Fibroblast of the conjunctiva (primary cell): ENCODE measurements at regions not wholly inside any gene's neighbourhood (a gene's known extent, or its start where the extent isn't known, plus 50 kb on each side); places are given as distances from the start of the nearest gene placed in this dataset.
"Not testable (repeated sequence)": the region's sequence is repeated elsewhere in the genome, so short reads cannot be mapped to it uniquely, and the experiment has no call there.

Experiments used
- DNase-seq: peaks from one replicate; pipeline ENCODE4 v3.0.0-alpha.2; 2010; ENCODE audit warnings: low read depth

DNA sequence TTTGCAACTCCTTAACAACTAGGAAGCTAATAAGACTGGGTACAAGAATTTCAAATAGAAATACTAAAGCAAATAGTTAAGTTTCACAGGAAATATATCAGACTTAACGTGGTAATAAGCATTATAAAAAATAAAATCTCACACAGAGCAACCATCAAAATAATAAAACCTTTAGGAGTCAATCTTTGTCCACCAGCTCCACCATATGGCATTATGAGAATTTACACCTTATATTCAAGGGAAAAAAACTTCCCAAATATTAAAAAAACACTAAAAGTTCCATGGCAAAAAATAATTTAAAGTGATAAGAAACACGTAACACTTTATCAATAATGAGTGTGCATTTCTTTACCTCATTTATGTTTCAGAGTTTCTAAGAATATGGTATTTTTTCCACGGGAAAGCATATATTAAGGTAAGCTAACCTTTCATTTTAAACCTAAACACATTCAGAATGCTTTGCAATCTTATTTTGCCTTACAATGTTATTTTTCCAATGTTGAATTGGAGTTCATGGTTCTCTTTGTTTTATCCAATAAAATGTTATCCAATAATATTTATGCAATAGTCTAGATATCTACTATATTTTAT lies 423.2 kb upstream of the SGCG start:
- peak; percentile 0 for DNase-seq

DNA sequence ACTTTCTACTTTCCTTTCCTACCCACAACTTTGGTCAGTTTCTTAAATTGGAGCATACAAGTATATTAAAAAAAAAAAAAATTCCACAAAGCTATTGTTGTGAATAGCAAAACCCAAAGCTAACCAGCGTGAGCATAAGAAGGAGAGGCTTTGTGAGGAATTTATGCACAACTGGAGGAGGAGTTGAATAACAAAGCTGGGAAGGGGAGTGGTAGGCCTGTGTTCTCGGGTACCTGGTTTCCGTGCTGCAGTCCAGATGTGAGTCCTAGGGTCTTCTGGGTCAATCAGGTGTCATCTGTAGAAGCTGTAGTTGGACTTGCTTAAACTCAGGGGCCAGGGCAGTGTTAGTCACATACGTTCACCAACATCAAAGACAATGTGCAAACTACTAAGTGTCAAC lies 422.5 kb upstream of the SGCG start:
- no peak for DNase-seq

DNA sequence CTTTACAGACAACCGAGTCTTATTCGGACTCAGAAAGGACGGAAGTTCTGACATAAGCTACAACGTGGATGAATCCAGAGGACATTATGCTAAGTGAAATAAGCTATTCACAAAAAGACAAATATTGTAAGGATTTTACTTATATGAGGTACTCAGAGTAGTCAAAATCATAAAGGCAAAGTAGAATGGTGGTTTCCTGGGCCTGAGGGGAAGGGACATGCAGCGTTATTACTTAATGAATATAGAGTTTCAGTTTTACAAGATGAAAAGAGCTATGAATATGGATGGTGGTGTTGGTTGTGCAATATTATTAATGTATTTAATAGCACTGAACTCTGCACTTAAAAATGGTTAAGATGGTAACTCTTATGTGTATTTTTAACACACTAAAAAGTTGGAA lies 419.1 kb upstream of the SGCG start:
- no peak for DNase-seq

DNA sequence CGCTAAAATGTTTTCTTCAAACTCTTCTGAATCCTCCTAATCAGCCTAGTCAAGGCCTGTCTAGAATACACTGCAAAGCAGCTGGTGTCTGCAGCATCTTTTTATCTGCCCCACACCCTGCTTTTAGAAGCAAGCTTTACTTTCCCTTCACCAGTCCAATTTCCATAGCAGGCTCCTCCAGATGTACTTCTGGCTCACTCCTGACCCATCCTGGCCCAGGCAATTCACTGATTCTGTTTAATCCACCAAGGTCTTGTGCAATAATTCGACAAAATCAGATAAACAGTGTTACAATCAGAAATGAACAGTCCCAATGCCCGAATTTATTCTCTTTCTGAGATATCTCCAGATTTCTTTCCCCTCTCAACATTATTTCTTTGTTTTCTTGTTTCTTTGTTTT lies 415.2 kb upstream of the SGCG start:
- no peak for DNase-seq

DNA sequence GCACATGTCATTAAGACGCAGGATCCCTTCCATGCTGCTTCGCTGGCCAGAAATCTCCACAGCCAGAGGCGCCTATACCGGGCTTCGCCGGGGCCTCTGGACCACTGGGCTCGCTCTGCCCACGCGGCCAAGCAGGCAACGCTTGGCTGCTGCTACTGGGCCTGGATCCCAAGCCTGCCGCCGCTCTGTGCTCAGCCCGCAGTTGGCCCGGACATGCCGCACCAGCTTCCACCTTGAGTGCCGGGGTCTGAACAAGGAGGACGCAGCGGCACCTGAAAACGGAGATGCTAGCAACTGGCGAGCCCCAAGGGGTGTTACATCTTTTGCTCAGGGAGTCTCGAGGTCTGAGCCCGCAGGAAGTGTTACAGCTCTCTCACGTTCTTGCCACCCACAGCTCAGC lies 409.9 kb upstream of the SGCG start:
- no peak for DNase-seq

DNA sequence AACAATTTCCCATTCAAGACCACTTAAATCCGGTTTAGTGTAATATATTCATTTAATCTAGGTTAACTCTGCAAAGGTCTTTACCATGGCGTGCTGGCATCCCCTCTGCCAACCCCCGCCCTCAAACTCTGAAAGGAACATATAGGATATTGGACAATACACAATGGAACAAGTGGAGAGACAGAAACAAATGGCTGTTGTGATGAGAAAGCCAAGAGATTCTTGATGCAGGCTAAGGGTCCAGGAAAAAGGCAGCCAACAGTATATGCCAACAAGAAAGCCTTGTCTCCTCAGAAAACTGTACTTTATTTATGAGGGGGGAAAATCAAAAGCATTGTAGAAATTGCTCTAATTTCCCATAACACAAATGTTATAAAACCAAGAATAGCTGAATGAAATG lies 407.3 kb upstream of the SGCG start:
- no peak for DNase-seq

DNA sequence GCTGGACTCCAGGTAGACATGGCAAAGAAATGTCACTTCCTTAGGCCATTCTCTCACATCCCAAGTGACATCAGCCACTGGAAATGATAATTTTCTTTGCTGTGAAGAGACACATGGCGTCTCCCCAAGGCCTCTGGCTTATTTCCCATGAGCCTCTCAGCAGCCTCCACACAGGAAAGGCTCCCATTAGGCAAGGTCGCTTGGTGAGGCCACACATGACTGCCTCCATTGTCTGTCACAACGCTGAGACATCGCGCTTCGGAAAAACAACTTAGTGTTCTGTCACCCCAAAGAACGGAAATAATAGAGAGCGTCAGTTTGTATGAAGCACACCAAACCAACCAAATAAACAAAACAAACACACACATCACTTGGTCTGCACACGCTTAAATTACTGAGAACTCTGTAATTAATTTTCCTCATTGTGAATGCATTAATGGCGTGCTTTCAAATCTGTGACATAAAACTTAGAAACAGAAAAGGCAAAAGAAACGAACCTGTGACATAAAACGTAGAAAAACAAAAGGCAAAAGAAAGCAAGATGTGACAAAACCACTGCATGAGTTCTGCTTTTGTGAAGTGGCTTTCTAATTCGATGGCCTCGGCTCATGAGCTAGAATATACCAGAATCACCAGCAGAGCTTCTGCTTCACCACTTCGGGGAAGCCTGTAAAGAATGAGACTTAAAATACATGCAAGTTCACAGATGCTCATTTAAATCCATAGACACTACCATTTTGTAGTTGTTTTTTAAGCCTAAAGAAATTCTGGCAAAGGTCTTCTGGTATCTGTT lies 404.2 kb upstream of the SGCG start:
- DNase-seq: no peak

DNA sequence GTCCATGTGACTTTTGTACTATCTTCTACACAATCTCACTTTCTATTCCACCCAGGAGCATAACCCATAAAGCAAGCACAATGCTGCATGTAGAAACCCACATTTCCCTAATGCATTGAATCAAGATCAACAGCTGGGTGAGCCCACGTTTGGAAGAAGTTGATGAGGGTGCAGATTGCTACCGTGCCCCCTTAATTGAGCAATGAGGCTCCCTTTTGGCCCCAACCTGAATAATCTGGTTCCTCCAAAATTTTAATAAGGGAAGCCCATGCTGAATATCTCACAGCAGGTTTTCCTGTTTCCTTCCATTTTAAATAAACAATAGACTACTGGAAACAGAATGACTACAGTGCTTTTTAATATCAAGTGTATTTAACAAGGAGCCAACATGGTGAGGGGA lies 403.6 kb upstream of the SGCG start:
- no peak for DNase-seq

DNA sequence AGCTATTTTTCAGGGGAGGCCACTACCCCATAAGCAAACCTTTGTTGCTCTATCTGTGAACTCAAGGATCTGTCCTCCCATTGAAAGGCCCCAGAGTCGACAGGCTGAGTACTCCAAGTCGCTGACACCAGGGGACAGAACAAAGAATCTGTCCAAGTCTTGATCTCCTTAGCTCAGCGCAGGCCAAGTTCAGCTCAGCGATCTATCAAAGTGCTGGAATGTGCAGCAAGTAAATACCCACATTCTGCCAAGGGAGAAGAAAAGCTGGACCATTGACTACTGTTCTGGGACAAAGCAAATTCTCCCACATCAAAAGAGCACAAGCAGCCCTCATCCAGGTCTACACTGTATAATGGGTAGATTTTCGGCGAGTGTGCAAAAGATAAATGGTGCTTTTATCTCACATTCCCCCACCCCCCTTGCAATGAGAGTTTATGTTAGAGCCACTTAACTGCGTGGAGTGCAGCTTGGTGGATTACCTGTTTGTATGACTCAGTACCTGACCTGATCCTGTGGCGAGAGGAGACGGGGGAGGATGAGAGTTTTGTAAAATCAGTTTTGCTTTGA lies 391.7 kb upstream of the SGCG start:
- no peak for DNase-seq

DNA sequence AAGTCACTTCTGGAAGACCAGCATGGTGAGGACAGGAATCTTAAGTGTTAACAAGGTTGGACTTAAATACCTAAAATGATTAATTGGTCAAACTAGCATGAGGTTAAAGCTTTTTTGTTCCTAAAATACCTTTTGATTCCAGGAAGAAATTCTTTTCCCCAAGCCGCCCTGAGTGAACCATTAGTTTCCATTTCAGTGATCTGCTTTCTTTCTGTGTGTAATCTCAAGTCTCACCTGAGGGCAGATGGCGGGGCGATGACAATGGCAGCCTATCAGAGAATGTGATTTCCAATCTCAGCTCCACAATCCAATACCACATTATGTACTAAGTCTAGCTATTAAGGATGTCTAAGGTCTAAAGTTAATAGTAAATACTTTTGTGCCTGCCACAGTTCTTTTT lies 390.9 kb upstream of the SGCG start:
- no peak for DNase-seq

DNA sequence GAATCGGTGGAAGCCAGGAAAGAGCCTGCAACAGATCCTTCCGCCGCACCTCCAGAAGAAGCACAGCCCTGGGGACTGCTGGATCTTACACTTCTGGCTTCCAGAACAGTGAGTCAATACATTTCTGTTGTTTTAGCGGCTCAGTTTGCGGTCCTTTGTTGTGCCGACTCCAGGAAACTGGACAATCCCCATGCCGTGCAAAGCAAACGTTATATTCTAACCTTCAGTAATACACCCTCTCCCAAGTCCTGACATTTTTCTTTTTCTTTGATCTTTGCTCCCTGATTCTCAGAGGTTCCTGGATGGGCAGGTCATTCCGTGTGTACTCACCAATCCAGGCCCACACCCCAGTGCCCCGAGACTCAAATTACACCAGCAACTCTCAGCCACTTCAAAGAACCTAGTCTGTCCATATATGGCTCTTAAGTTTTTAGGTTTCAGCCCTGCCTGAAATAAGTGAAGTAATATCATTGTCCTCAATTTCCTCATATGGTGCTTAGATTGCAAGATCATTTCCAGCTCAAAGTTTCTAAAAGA lies 387.1 kb upstream of the SGCG start:
- DNase-seq: no peak

DNA sequence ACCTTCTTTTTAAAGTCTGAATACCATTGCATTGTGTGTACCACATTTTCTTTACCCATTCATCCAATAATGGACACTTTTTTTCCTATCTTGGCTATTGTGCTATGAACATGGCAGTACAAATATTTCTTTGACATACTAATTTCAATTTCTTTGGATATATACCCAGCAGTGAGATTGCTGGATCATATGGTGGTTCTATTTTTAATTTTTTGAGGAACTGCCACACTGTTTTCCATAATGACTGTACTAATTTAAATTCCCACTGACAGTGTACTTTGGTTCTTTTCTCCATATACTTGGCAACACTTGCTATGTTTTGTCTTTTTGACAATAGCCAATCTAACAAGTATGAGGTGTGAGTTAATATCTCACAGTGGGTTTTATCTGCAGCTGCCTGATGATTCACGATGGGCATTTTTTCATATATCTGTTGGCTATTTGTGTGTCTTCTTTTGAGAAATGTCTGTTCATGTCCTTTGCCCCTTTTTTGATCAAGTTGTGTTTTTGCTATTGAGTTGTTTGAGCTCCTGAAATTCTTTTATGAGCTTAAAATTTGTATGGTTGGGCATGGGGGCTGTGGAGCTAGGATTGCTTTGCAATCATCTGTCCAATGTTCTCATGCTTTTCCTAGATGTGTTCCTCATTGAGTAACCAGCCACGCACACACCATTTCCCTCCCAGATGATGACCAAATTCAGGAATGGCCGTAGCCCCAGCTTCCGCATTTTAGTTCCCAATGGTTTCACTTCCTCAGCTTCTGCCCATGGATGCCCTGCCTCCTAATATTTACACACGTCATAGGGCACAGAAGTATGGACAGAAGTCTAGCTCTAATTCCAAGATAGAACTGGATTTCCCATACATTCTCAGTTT lies 380.0 kb upstream of the SGCG start:
- no peak for DNase-seq

DNA sequence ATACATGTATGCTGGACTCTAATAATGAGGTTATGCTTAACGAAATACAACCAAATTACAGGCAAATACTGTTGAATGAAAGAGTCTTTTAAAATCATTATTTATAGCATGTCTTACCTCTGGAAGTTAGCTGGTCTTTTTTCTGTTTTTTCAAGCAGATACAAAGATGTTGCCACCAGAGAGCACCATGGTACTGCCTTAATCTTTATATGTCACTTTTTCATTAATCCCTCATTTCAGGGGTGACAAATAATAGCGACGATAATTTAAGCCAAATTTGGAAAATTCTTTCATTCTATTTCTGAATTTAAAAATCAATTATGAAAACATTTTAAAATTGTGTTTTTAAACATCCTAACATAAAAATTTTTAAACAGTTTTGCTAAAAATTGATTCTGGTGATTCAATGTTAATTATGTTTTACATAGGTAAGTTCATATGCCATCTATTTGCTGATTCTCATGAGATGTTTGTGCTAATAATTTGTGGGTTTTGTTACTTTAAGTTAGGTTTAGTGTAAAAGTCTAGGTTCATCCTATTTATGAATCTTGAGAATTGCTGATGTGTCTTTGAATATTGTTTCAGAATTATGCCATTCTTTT lies 379.3 kb upstream of the SGCG start:
- no peak for DNase-seq

DNA sequence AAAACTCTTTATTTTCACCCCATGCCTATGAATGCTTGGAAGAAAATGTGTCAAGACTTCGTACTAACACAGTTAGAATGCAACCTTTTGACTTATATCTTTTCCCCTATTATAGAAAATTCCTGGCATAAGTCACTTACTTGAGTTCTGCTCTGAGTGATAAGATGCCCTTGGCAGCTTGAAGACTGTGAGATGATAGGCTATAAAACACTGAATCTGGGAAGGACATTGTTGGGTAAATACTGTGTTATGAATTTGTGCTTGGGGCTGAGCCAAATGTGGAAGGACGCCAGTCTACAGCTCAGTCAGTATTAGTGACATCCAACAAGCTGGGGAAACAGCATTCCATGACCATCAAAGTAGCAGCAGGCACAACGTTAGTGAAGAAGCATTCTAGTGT lies 368.0 kb upstream of the SGCG start:
- no peak for DNase-seq

DNA sequence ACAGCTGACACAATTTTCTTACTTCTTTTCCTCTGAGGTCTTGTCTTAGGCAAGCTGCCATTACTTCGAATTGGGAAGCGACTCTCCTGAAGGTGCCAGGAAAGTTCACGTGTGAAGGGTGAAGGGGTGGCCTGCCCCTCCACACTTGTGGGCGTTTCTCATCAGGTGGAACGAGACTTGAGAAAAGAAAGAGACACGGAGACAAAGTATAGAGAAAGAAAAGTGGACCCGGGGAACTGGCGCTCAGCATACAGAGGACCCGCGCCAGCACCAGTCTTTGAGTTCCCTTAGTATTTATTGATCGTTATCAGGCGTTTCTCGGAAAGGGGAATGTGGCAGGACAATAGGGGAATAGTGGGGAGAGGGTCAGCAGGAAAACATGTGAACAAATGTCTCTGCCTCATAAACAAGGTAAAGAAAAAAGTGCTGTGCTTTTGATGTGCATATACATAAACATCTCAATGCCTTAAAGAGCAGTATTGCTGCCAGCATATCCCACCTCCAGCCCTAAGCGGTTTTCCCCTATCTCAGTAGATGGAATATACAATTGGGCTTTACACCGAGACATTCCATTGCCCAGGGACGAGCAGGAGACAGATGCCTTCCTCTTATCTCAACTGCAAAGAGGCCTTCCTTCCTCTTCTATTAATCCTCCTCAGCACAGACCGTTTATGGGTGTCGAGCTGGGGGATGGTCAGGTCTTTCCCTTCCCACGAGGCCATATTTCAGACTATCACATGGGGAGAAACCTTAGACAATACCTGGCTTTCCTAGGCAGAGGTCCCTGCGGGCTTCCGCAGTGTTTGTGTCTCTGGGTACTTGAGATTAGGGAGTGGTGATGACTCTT lies 367.0 kb upstream of the SGCG start:
- not testable (repeated sequence) for DNase-seq

DNA sequence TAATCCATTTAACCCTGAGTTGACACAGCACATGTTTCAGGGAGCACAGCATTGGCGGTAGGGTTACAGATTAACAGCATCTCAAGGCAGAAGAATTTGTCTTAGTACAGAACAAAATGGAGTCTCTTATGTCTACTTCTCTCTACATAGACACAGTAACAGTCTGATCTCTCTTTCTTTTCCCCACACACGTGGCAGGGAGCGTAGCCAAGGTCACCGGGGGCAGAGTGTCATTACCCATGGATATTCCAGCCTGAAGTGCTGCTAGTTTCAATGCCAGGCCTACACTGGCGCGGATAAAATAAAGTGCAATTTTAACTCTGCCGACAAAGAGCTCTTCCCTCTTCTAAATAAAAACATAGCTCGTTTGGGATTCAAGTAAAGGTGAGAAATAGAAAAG lies 366.3 kb upstream of the SGCG start:
- not testable (repeated sequence) for DNase-seq

DNA sequence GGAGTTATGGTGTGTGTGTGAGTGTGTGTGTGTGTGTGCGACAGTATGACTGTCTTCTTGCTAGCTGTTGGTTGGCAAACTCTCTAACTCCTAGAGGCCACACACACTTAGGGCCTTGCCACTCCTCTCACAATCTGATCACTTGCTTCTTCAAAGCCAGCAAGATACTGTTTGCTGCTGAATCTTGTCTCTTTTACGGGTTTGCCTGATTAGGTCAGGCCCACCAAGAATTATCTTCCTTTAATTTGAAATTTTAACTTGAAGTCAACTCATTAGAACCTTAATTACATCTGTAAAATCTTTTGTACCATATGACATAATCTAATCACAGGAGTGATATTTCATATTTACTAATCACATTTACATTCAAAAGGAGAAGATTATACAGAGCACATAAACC lies 359.2 kb upstream of the SGCG start:
- DNase-seq: no peak

DNA sequence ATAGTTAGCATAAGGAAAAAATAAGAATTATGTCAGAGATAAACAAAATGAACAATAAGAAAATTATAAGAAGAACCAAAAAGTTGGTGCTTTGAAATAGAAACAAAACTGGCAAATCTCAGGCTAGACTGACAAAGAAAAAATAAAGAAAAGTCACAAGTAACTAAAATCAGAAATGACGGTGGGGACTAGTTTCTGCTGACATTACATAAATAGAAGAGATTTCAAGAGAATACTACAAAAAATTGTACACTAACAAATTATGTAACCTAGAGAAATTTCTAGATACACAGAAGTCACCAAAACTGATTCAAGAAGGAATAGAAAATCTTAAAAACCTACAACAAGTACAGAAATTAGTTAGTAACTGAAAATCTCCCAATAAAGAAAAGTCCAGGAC lies 355.6 kb upstream of the SGCG start:
- no peak for DNase-seq

DNA sequence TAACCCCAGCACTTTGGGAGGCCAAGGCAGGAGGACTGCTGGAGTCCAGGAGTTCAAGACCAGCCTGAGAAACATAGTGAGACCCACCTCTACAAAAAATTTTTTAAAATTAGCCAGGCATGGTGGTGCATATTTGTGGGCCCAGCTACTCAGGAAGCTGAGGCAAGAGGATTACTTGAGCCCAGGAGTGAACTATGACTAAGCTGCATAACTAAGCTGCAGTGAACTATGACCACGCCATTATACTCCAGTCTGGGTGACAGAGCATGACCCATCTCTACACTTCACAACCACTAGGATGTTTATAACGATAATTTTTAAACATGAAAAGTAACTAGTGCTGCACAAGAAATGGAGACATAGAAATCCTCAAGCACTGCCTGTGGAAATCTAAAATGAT lies 352.7 kb upstream of the SGCG start:
- no peak for DNase-seq

DNA sequence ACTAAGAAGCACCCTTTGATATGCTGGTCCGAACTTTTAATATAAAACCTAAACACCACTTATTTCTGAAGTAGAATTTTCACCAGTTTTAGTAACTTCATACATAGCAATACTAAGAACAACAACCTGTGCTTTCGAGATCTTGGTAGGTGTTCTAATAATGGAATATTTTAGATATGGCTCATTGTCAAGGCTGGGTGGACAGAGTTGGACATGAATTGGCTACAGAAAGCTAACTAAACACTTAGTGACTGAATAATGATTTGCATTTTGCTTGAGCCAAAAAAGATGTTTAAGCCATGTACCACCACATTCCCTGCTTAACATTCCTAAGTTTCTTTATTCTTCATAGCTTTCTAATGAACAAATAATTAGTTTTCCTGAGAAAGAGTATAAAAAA lies 344.3 kb upstream of the SGCG start:
- DNase-seq: no peak

DNA sequence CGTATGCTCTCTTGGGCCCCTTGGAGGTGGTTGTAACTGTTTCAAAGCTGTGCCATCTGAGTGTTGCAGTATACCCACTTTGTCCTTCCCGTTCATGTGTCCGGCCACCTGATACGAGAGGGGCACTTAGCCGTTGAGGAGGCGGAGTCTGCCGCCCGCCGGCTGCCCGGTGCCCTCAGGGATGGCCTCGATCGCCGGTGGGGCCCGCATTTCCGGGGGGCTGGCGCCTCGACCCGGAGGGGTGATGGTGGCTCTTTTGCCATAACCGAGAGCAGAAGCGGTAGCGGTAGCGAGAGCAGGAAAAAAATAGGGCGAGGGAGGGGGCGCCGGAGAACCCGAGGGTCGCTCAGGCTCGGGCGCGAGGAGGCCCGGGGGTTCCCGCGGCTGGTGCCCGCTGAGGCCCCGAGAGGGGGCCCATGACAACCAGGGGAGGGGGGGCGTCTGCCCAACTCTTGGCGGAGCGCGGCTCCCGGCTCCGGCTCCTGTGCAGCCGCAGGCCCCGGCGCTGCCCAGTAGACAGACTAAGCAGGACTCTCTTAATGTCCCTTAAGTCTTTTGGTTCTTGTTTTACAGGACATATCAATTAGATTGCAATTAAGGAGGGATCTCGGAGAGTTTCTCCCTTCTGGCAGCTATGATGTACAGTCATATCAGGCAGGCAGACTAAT lies 342.7 kb upstream of the SGCG start:
- no peak for DNase-seq
